HCT116 (cell line): ENCODE measurements at regions not wholly inside any gene's neighbourhood (a gene's known extent, or its start where the extent isn't known, plus 50 kb on each side); places are given as distances from the start of the nearest gene placed in this dataset.

Experiments used
- ATAC-seq: fragments of 200-7000 bp; cut with Tn5 transposase; 2 replicates; pipeline ENCODE4 v1.9.1; 2020; ENCODE audit warnings: mild to moderate bottlenecking, moderate library complexity
- BruUV-seq: library from RNA; stranded (reverse); fragments of 400-500 nt; replicated peaks from 2 replicates; lab custom pipeline; 2021; lab: Mats Ljungman, UMichigan
- CTCF ChIA-PET: fragments of 300-600 bp; sonication (Branson Sonifier 250); formaldehyde crosslinking; loops from one replicate; lab custom pipeline; 2021; ENCODE audit warnings: antibody characterized with exemption; lab: Charles Lee
- POLR2A ChIA-PET: fragments of 300-600, 350-600 bp; sonication (Branson Sonifier 250); formaldehyde crosslinking; loops from one replicate; lab custom pipeline; 2021; ENCODE audit warnings: antibody characterized with exemption; lab: Charles Lee
- RAD21 ChIA-PET, 2 experiments: fragments of 300-600 bp; sonication (Branson Sonifier 250); formaldehyde crosslinking; loops; one replicate each; lab custom pipeline; 2023; ENCODE audit warnings: low total read pairs in 2 of 2; ENCODE audit not compliant: uncharacterized antibody in 2 of 2, unreplicated experiment in 2 of 2, low non-redundant PET in 1 of 2; lab: Charles Lee
- DNase-seq: peaks from one replicate; pipeline ENCODE4 v3.0.0-alpha.2; 2010; ENCODE audit warnings: low read depth, low spot score
- H2AFZ ChIP-seq: fragments of 200-600 bp; shearing (Covaris generic), sonication (generic); 2 replicates; pipeline ENCODE4 v1.6.1; 2017; ENCODE audit warnings: low read depth, mixed run types, mixed read lengths, antibody characterized with exemption, low read length; ENCODE audit not compliant: poor library complexity, severe bottlenecking
- H3K27ac ChIP-seq: 2 replicates; pipeline ENCODE4 v1.5.1; 2012; ENCODE audit warnings: low read depth, low read length
- H3K27me3 ChIP-seq: fragments of 200-600 bp; sonication (generic); 2 replicates; pipeline ENCODE4 v1.6.1; 2016; ENCODE audit warnings: mixed run types, low read length, mixed read lengths; ENCODE audit not compliant: insufficient read depth
- H3K36me3 ChIP-seq, 2 experiments: fragments of 200-500 bp in 1 of 2; fragments of 200-600 bp in 1 of 2; sonication (Bioruptor generic) in 1 of 2; sonication (generic) in 1 of 2; 2 replicates each; pipeline versions ENCODE4 v1.5.1 to v1.6.1; 2014 to 2016; ENCODE audit warnings: low read length in 2 of 2, inconsistent platforms in 1 of 2, mixed read lengths in 1 of 2, mixed run types in 1 of 2; ENCODE audit not compliant: insufficient read depth in 2 of 2, control insufficient read depth in 1 of 2
- H3K4me1 ChIP-seq, 2 experiments: fragments of 200-600 bp in 1 of 2; sonication (generic) in 1 of 2; 2 replicates each; pipeline versions ENCODE4 v1.5.1 to v1.6.1; 2012 to 2017; ENCODE audit warnings: low read length in 2 of 2, inconsistent platforms in 1 of 2, mild to moderate bottlenecking in 1 of 2, mixed read lengths in 1 of 2, mixed run types in 1 of 2, moderate library complexity in 1 of 2; ENCODE audit not compliant: insufficient read depth in 2 of 2, control insufficient read depth in 1 of 2
- H3K4me2 ChIP-seq: fragments of 200-600 bp; sonication (generic); 2 replicates; pipeline ENCODE4 v1.6.1; 2017; ENCODE audit warnings: mixed run types, low read length, mixed read lengths
- H3K4me3 ChIP-seq, 2 experiments: fragments of 200-600 bp in 1 of 2; sonication (generic) in 1 of 2; replicated peaks in 1 of 2; 2 replicates each; pipeline ENCODE4 v1.5.1; 2011 to 2016; ENCODE audit warnings: low read length in 2 of 2, control low read depth in 1 of 2, low read depth in 1 of 2, mild to moderate bottlenecking in 1 of 2, mixed read lengths in 1 of 2, mixed run types in 1 of 2
- H3K79me2 ChIP-seq: fragments of 200-600 bp; sonication (generic); 2 replicates; pipeline ENCODE4 v1.6.1; 2017; ENCODE audit warnings: mild to moderate bottlenecking, mixed run types, low read length, moderate library complexity, mixed read lengths; ENCODE audit not compliant: insufficient read depth
- H3K9ac ChIP-seq: fragments of 200-600 bp; sonication (generic); 2 replicates; pipeline ENCODE4 v1.6.1; 2016; ENCODE audit warnings: low read length, mixed read lengths
- H3K9me2 ChIP-seq: fragments of 200-600 bp; sonication (generic), shearing (Covaris generic); 2 replicates; pipeline ENCODE4 v1.6.1; 2017; ENCODE audit warnings: mixed run types, mild to moderate bottlenecking, moderate library complexity; ENCODE audit not compliant: insufficient read depth
- H3K9me3 ChIP-seq, 2 experiments: fragments of 200-500 bp in 1 of 2; fragments of 200-600 bp in 1 of 2; sonication (Bioruptor generic) in 1 of 2; sonication (generic) in 1 of 2; 2 replicates each; pipeline ENCODE4 v1.6.1; 2014 to 2017; ENCODE audit warnings: low read length in 2 of 2, mixed read lengths in 2 of 2, inconsistent platforms in 1 of 2, low read depth in 1 of 2, mild to moderate bottlenecking in 1 of 2, mixed run types in 1 of 2, moderate library complexity in 1 of 2; ENCODE audit not compliant: control insufficient read depth in 1 of 2, insufficient read depth in 1 of 2
- H4K20me1 ChIP-seq: fragments of 200-600 bp; sonication (generic), shearing (Covaris generic); 2 replicates; pipeline ENCODE4 v1.6.1; 2017; ENCODE audit warnings: mixed run types, mild to moderate bottlenecking, moderate library complexity; ENCODE audit not compliant: insufficient read depth
- CBX3 ChIP-seq: IDR thresholded peaks from 2 replicates; pipeline ENCODE4 v1.6.1; 2012; ENCODE audit warnings: low read depth
- CTCF ChIP-seq, 3 experiments: fragments of 200-600 bp in 1 of 3; sonication (generic) in 1 of 3; IDR thresholded peaks in 2 of 3; conservative IDR thresholded peaks in 1 of 3; 2 replicates each; pipeline ENCODE4 v1.5.1; 2012 to 2017; ENCODE audit warnings: low read depth in 2 of 3, low read length in 2 of 3, antibody characterized with exemption in 1 of 3, borderline replicate concordance in 1 of 3, control low read depth in 1 of 3, mild to moderate bottlenecking in 1 of 3, mixed read lengths in 1 of 3, mixed run types in 1 of 3, moderate library complexity in 1 of 3; ENCODE audit not compliant: insufficient read depth in 1 of 3
- ELF1 ChIP-seq: IDR thresholded peaks from 2 replicates; pipeline ENCODE4 v1.6.1; 2012; ENCODE audit warnings: low read depth, borderline replicate concordance
- EZH2 ChIP-seq: fragments of 200-600 bp; sonication (generic); IDR thresholded peaks from 2 replicates; pipeline ENCODE4 v1.6.1; 2017; ENCODE audit warnings: antibody characterized with exemption, mixed run types
- JUND ChIP-seq: IDR thresholded peaks from 2 replicates; pipeline ENCODE4 v1.6.1; 2012
- POLR2A ChIP-seq: IDR thresholded peaks from 2 replicates; pipeline ENCODE4 v1.7.0; 2011; ENCODE audit warnings: borderline replicate concordance; ENCODE audit not compliant: insufficient read depth, insufficient read length; ENCODE audit errors: extremely low read depth
- POLR2AphosphoS5 ChIP-seq: IDR thresholded peaks from 2 replicates; pipeline ENCODE4 v1.6.1; 2011; ENCODE audit warnings: mild to moderate bottlenecking, low read depth, low read length, moderate library complexity
- RAD21 ChIP-seq: IDR thresholded peaks from 2 replicates; pipeline ENCODE4 v1.6.1; 2012; ENCODE audit warnings: low read depth, mild to moderate bottlenecking
- SIN3A ChIP-seq: IDR thresholded peaks from 2 replicates; pipeline ENCODE4 v1.6.1; 2012; ENCODE audit warnings: low read depth
- SP1 ChIP-seq: IDR thresholded peaks from 2 replicates; pipeline ENCODE4 v1.6.1; 2012; ENCODE audit warnings: low read depth
- SRF ChIP-seq: IDR thresholded peaks from 2 replicates; pipeline ENCODE4 v1.6.1; 2012; ENCODE audit warnings: low read depth
- TCF7L2 ChIP-seq: IDR thresholded peaks from 2 replicates; pipeline ENCODE4 v1.7.0; 2011; ENCODE audit warnings: borderline replicate concordance, inconsistent platforms; ENCODE audit not compliant: insufficient read depth, insufficient read length; ENCODE audit errors: extremely low read depth
- YY1 ChIP-seq: IDR thresholded peaks from 2 replicates; pipeline ENCODE4 v1.6.1; 2011; ENCODE audit warnings: low read length, low read depth, moderate library complexity, mild to moderate bottlenecking; ENCODE audit not compliant: insufficient replicate concordance; ENCODE audit errors: extremely low read depth
- ZBTB33 ChIP-seq: IDR thresholded peaks from 2 replicates; pipeline ENCODE4 v1.6.1; 2011; ENCODE audit warnings: mild to moderate bottlenecking, low read length, moderate library complexity; ENCODE audit not compliant: insufficient replicate concordance; ENCODE audit errors: extremely low read depth
- ZFX ChIP-seq: fragments of 450-650 bp; IDR thresholded peaks from 2 replicates; pipeline ENCODE4 v1.6.1; 2017
- intact Hi-C: fragments of 100-400 bp; cut with micrococcal nuclease; formaldehyde crosslinking; loops from 2 replicates; pipeline ENCODE4 v1.10.0; 2022

- Histone ChIP-seq H3K27ac (no peak overlapping the region), H4K20me1 (no peaks in the 10 kb centered on the region), H3K4me3 (no peak overlapping the region), H3K4me1 (no peaks in the 10 kb centered on the region), H3K4me2 (no peak overlapping the region), H3K9me3 (no peaks in the 10 kb centered on the region), H3K27me3 (no peaks in the 10 kb centered on the region), H3K9me2 (no peaks in the 10 kb centered on the region), H3K79me2 (no peaks in the 10 kb centered on the region), H2AFZ (no peak overlapping the region), H3K9ac (no peak overlapping the region), H3K36me3 (no peaks in the 10 kb centered on the region)
- intact Hi-C loops: no loop called here
- CTCF ChIA-PET: no interaction called here
- no peak for ATAC-seq
- BruUV-seq: no TSS peak
- no peak for DNase-seq
- POLR2A ChIA-PET: no interaction called here
- TF ChIP-seq CTCF (IDR thresholded peaks at IDR 0.05 in 2 of 3, conservative IDR thresholded peaks at IDR 0.05 in 1 of 3; ENCODE audit: borderline replicate concordance in 1 of 3, insufficient read depth in 1 of 3, low read depth in 2 of 3, low read length in 2 of 3) (no peak), ZFX (no peak), SRF (no peak), YY1 (no peak), RAD21 (no peak), JUND (no peak), SP1 (no peak), TCF7L2 (no peak), ZBTB33 (no peak), POLR2AphosphoS5 (no peak), ELF1 (no peak), CBX3 (no peak), SIN3A (no peak), EZH2 (no peak), POLR2A (no peak)
- RAD21 ChIA-PET: no interaction called here
Observed at GRCh38 chr5:143515829-143516228, 112.3 kb upstream of the NR3C1 start.
